GM21381 (cell line): ENCODE measurements at regions not wholly inside any gene's neighbourhood (a gene's known extent, or its start where the extent isn't known, plus 50 kb on each side); places are given as distances from the start of the nearest gene placed in this dataset.
"Not testable (repeated sequence)": the region's sequence is repeated elsewhere in the genome, so short reads cannot be mapped to it uniquely, and the experiment has no call there.

Source experiments
- ATAC-seq: cut with Tn5 transposase; IDR thresholded peaks from one replicate; pipeline ENCODE4 v1.9.1; 2021; ENCODE audit warnings: mild to moderate bottlenecking, moderate library complexity; ENCODE audit not compliant: unreplicated experiment

DNA sequence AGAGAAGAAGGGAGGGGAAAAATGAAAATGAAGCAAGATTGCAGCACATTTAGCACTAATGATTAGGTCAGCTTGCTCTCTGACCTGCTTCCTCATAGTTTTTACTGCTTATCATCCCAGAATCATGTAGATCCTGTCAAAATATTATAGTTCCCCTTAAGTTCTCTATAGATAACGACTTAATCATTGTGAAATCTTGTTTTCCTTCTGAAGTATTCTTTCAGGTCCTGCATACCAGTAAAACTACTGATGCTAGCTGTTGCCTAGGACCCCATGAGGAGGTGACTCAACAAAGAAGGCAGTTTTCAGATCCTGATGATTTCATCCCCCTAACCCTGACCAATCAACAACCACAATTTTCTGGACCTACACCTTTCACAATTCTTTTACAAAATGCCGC is 1131.7 kb downstream of the SLITRK5 start:
- no peak for ATAC-seq

DNA sequence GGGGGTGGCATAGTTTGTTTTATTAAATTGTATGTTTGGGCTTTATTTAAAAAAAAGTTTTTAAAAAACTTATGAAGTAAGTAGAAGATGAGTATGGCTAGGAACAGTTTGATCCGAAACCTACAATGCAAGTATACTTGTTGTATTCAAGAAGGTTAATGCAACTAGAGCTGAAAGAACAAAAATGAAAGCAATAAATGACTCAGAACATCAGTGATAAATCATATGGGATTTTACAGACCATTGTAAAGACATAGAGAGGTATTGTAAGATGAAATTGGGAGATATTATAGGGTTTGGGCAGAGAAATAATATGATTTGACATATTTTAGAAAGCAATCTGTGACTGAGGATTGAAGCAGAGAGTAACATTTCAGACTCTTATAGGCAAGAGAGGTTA is 1135.3 kb downstream of the SLITRK5 start:
- ATAC-seq: no peak

DNA sequence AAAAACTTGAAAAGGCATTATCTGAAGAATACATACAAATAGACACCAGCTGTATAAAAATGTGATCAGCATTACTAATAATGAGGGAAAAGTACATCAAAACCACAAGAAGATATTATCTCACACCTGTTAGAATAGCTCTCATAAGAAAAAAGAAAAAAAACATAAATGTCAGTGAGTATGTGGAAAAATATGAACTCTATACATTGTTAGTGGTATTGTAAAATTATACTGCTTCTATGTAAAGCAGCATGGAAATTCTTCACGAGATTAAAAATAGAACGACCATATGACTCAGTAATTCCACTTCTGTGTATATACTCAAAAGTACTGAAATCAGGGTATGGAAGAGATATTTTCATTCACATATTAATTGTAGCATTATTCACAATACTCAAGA is 1146.4 kb downstream of the SLITRK5 start:
- ATAC-seq: no peak

DNA sequence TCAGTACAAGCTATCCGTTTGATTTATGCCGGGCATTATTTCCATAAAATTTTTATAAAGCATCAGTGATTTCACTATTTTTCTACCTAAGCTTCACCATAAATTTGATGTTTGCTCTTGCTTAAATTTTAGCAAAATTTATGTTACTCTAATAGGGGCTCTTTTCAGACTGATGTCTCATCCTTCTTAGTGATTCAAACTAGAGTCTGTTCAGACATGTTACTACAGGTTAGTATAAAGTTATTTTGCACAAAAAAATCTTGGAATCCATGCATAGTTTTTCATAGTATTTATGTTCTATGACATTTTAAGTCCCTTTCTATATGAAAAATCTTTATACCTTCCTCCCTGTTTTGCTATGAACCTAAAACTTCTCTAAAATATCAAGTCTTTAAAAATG is 1151.9 kb downstream of the SLITRK5 start:
- ATAC-seq: no peak

DNA sequence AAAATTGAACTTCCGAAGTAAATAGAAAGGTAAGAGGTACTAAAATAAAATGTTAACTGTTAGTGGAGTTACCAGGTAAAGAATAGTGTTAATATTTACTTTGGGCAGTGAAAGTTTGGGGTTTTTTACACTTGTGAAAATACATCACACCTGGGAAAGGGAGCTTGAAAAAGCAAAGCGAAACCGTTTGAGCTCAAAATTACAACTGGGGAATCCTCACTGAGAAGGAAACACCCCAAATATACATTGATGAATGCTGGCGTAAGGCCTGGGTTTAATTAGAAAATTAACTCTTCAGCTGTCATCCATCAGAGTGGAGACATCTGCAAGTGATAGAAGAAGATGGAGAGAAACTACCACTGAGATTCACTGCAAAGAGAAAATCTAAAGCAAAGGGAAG is 1153.0 kb downstream of the SLITRK5 start:
- no peak for ATAC-seq

DNA sequence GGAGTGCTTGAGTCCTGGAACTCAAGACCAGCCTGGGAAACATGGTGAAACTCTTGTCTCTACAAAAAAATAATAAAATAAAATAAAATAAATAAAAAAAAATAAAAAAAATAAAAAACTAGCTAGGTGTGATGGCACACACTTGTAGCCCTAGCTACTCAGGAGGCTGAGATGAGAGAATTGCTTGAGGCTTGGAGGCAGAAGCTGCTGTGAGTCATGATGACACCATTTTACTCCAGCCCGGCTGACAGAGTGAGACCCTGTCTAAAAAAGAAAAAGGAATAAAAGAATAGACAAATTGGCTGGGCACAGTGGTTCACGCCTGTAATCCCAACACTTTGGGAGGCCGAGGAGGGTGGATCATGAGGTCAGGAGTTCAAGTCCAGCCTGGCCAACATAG is 1168.9 kb downstream of the SLITRK5 start:
- ATAC-seq: no peak

DNA sequence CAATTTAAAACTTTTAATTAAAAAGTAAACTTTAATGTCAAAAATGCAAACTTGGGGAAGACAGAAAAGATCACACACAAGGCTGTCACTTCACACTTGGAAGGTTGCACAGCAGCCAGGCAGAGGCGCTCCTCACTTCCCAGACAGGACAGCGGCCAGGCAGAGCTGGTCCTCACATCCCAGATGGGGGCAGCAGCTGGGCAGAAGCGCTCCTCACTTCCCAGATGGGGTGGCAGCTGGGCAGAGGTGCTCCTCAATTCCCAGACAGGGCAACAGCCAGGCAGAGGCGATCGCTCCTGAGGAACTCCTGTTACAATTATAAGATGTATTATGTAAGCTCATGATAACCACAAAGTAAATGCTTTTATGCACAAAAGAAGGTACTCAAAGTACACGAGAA is 1181.1 kb downstream of the SLITRK5 start:
- not testable (repeated sequence) for ATAC-seq

DNA sequence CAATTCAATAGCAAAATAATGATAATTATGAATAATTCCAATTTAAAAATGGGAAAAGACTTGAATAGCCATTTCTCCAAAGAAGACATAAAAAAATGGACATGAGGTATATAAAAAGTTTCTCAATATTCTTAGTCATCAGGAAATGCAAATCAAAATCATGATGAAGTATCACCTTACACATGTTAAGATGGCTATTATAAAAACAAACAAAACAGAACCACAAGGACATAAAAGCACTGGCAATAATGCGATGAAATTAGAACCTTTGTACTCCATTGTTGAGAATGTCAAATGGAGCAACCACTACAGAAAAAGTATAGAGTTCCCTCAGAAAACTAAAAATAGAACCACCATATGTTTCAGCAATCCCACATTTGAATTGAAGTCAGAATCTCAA is 1186.1 kb downstream of the SLITRK5 start:
- no peak for ATAC-seq

DNA sequence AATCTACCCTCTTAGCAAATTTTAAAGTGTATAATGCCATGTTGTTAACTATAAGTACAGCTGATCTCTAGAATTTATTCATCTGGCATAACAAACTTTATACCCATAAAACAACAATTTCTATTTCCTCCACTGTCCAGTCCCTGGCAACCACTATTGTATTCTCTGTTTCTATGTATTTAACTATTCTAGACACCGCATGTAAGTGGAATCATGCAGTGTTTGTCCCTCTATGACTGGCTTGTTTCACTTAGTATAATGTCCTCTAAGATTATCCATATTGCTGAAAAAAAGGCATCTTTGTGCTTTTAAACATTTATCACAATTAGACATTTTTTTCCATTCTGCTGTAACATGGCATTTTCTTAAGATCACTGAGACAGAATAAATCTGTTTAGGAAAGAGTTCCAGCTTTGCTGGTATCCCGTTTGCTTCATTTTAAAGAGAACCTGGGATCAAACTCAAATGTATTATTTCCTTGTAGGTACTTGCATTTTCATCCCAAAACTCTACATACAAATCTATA is 1191.0 kb downstream of the SLITRK5 start:
- no peak for ATAC-seq

DNA sequence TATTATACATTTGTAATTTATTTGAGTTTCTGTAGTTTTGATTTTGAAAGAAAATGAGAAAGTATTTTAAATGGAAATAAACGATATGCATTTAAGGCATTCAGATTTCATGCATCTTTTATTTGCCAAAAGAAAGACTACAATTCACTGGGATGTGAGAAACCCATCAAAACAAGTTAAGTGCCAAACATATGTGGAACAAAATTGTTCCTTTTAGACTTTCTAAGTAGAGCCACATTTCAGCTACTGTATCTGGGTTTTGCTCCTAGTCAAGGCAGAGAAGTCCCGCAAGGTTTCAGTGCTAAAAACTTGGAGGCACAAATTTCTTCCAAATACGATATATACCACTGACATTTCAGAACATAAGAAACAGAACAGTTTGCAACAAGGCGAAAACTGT is 1191.9 kb downstream of the SLITRK5 start:
- no peak for ATAC-seq

DNA sequence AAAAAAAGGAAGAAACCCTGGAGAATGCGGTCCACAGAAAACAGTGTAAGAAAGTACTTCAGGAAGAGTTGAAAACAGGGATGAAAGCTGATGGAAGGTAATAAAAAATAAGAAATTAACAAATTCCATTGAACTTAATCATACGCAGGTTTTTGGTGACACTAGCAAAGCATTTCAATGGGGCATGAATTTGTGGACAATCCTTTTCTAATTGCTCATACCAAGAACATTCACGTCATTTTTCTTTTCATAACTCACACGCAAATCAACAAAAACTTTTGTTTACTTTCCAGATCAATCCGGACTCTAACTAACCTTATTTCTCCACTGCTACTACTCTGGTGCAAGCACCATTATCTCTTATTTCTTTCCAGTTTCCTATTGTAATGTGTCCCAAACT is 1195.0 kb downstream of the SLITRK5 start:
- no peak for ATAC-seq

DNA sequence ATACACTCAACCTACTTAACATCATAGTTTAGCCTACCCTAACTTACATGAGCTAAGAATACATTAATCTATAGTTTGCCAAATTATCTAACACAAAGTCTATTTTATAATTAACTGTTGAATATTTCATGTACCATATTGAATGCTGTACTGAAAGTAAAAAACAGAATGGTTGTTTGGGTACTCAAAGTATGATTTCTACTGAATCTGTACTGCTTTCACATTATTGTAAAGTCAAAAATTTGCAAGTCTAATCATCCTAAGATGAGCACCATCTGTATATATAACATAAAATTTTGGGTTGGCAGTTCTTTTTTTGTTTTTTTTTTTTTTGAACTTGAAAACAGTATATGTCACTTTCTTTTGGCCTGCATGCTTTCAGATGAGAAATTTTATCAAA is 1212.6 kb downstream of the SLITRK5 start:
- ATAC-seq: no peak

DNA sequence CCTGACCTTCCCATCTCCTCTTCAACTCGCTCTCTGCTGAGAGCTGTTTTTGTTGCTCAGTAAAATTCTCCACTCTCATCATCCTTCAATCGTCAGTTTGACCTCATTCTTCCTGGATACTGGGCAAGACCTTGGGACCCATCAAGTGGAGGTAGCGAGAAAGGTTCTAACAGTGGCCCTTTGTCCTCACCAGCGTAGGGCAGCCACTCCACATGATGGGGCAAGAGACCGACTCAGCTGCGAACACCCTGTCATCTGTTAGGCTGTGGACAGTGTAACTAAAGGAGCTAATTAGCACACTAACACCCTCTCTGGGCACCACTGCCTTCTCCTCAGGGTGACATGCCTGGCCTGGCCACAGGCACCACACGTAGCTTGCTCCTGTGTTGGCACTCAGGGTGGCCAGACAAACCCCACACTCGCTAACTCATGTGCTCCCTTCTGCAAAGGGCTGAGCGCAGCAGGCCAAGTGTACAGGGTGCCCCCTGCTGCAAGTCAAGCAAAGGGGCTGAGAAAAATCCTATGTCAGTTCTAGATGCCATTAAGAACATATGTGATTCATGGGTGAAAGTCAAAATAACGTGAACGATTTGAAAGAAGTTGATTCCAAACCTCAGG is 1216.0 kb downstream of the SLITRK5 start:
- ATAC-seq: no peak

DNA sequence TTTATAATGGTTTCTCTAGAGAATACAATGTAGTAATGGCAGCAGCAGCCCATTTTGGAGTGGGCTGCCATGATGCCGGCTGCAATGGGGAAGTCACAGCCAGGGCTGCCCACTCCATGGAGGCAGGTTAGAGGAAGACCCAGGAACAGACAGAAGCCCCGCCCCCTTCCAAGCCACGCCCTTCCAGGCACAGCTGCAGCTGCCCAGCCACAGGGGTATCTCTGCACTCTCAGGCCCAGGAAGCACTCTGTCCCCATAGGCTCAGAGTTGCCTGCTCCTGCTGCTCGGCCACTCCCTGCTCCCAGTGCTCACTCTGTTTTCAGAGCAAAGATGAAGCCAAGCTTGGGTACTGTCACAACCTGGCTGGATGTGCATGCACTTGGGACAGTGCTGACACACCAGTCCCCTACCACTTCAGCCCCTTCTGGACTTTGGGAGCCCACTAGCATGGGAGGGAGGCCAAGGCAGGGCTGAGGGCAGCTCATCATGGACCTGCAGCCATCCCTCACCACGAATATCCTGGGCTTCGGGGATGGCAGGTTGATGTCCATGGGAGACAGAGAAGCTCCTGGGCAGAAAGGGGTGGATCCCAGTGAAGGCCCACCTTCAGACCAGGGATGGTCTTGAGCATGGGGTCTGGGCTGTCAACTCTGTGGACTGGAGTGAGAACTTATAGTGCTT is 1224.2 kb downstream of the SLITRK5 start:
- no peak for ATAC-seq

DNA sequence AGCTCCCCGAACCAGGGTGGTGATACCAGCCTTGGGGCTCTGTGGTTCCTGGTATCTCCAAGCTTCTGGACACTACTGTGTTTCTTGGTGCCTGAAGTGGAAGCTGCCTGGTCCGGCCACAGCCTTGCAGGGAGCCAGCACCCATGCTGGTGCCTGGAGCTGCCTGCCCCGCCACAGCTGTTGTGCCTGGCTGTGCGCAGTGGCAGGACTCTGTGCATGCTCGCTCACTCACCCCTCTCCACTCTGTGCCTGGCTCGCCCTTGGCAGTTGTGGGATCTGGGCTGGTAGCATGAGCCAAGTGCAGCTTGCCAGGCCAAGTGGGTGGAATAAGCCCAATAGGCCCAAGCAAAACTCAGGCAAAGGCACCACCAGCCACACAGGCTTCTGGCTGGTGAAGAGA is 1225.3 kb downstream of the SLITRK5 start:
- no peak for ATAC-seq

DNA sequence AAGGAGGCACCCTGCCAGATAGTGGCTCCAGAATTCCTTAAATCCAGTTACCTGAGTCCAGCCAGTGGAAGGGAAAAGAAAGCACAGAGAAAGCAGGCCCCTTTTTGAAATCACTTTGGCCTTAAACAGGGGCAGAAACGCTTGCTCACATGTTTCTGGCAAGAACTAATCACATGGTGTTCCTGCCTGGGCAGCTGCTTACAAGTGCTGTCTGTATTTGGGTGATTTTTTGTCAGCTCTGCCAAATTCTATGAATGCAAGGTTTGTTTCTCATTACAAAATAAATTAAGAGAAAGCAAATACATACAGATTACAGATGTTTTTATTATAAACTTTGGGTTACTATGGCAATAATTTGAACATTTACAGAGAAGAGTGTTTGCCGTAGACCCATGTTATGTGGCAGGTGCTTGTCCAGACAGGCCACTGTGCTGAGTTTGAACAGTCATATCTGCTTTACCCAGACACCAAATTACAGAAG is 1237.8 kb downstream of the SLITRK5 start:
- ATAC-seq: no peak

DNA sequence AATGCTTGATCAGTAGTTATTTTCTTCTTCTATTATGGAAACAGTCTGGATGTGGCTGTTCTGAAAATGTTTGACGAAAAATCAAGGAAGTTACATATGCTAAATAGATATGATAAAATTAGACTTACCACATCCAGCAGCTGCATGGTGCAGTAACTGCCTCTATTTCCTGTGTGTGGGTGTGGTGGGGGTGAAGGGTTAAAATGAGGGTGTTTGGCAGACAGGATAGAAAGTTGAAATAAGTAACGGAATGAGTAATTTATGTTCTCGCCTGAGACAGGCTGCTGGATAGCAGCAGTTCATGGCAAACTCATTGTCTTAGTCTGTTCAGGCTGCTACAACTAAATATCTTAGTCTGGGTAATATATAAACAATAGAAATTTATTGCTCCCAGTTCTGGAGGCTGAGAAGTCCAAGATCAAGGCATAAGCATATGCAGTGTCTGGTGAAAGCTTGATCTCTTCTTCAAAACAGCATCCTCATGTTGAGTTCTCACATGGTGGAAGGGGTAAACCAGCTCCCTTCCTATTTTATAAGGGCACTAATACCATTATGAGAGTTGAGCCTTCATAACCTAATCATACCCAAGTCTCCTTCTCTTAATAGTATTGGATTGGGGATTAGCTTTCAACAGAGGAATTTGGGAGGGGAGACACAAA is 1248.9 kb downstream of the SLITRK5 start:
- ATAC-seq: peak; percentile 81

DNA sequence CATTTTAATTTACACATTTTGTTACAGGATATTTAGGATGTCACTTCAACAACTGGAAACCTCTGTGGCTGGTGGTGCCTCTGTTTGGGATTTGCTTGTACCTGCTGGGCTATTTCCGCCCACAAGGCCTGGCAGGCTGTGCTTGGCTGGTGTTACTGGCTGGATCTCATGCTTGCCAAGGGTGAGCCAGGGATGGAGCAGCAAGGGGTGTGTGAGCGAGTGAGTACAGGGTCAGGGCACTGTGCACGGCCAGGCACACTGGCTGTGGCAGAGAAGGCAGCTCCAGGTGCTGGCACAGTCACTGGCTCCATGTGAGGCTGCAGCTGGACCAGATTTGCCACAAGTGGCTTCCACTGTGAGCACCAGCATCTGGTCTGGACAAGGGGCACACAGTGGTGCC is 1254.8 kb downstream of the SLITRK5 start:
- no peak for ATAC-seq

DNA sequence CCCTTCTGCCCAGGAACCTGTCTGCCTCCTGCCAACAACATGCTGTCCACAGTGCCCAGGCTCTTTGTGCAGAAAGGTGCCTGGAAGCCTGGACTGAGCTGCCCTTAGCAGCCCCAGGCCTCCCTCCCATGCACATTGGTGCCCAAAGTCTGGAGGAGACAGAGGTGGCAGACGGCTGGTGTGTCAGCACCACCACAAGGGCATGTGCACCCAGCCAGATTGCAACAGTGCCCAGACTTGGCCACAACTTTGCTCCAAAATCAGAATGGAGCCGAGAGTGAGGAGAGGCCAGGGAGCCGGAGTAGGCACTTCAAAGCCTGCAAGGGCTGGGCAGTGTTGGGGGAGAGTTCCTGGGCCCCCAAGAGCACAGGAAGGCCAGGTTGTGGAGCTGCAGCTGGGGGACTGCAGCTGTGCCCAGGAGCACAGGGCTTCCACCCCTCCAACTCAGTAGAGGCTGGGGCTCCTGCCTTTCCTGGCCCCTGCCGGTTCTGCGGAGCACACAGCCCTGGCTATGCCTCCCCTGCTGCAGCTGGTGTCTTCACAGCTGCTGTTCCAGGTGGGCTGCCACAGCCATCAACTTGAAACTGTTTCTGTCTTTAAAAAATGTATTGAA is 1255.8 kb downstream of the SLITRK5 start:
- ATAC-seq: no peak

DNA sequence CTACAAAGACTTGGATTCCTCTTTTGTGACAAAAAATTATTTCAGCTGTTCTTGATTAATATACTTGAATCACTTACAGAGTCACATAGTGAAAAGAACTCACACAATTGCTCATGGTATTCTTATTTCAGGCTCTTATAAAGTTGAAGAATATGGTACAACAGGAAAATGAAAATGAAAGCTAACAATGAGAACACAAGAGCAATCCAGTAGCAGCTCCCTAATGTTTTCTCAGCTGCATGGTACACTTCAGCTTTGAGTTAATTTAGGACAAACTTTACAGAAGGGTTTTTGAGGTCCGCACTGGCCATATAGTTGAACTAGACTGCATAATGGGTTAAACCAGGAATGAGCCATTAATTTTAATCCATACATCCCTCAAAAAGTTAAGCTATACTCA is 1261.8 kb downstream of the SLITRK5 start:
- ATAC-seq: no peak

DNA sequence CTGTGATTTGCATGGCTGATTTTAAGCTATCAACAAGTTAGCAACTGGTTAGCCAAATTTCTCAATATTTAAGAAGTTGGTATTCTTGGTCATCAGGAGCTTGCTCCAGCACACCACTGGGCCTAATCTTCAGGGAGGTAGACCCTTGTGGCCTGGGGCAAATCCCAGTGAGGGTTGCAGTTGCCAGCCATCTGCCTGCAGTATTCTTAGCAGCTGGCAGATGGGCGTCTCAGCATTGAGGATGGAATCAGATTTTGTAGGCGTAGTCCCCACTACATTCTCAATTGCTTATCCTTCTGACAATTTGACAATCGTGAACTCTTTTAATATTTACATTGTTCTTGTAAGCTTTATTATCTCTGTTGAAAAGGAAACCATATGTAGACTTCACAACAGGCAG is 1266.2 kb downstream of the SLITRK5 start:
- no peak for ATAC-seq

DNA sequence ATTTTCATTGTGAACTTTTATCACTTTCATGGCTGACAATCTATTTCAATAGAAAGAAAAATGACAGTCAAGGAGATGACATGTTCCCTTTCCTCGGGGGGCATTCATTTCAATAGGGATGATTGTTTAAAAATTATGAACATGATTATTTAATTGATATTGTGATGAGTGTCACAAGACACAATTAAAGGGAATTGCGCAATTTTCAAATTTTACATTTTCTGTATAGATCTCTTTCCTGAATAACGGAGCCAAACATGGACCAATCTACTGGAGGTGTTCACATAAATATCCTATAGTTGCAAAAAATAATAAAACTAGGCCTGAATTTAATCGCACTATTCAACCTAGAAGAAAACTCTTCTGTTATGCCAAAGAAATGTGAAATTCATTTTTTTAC is 1274.6 kb downstream of the SLITRK5 start:
- no peak for ATAC-seq
